SK-N-SH (cell line): ENCODE measurements at regions not wholly inside any gene's neighbourhood (a gene's known extent, or its start where the extent isn't known, plus 50 kb on each side); places are given as distances from the start of the nearest gene placed in this dataset.

Experiments used
- CHD2 ChIP-seq: fragments of 150-350 bp; IDR thresholded peaks from 2 replicates; pipeline ENCODE4 v1.6.1; 2018; ENCODE audit warnings: low read length; ENCODE audit not compliant: partially characterized antibody
- CTCF ChIP-seq: fragments of 200-600 bp; sonication (generic); IDR thresholded peaks from 2 replicates; pipeline ENCODE4 v1.6.1; 2017; ENCODE audit warnings: antibody characterized with exemption, mild to moderate bottlenecking, moderate library complexity
- EP300 ChIP-seq, 2 experiments: IDR thresholded peaks; 2 replicates each; pipeline versions ENCODE4 v1.4.0 to v1.6.1; 2012; ENCODE audit warnings: borderline replicate concordance in 1 of 2, low read depth in 1 of 2, low read length in 1 of 2
- FOSL2 ChIP-seq: IDR thresholded peaks from 2 replicates; pipeline ENCODE4 v1.4.0; 2012; ENCODE audit warnings: low read depth, mild to moderate bottlenecking, moderate library complexity, borderline replicate concordance
- GABPA ChIP-seq: IDR thresholded peaks from 2 replicates; pipeline ENCODE4 v1.4.0; 2012; ENCODE audit warnings: low read depth, mild to moderate bottlenecking
- JUND ChIP-seq: IDR thresholded peaks from 2 replicates; pipeline ENCODE4 v1.4.0; 2012
- MEF2A ChIP-seq: IDR thresholded peaks from 2 replicates; pipeline ENCODE4 v1.4.0; 2012; ENCODE audit warnings: low read depth, borderline replicate concordance
- TAF1 ChIP-seq: IDR thresholded peaks from 2 replicates; pipeline ENCODE4 v1.6.1; 2012; ENCODE audit warnings: low read depth, mild to moderate bottlenecking, low read length, moderate library complexity, borderline replicate concordance
- YY1 ChIP-seq: IDR thresholded peaks from 2 replicates; pipeline ENCODE4 v1.4.0; 2012; ENCODE audit warnings: low read depth, mild to moderate bottlenecking
- TF ChIP-seq, protein P1 (sequence below): IDR thresholded peaks from 2 replicates; pipeline ENCODE4 v1.4.0; 2012; ENCODE audit warnings: low read depth, borderline replicate concordance
- TF ChIP-seq, protein P2 (sequence below): fragments of 150-350 bp; IDR thresholded peaks from 2 replicates; pipeline ENCODE4 v1.6.1; 2016; ENCODE audit warnings: mild to moderate bottlenecking, low read depth, low read length
- TF ChIP-seq, protein P3 (sequence below): IDR thresholded peaks from 2 replicates; pipeline ENCODE4 v1.4.0; 2012; ENCODE audit warnings: low read depth, borderline replicate concordance

DNA sequence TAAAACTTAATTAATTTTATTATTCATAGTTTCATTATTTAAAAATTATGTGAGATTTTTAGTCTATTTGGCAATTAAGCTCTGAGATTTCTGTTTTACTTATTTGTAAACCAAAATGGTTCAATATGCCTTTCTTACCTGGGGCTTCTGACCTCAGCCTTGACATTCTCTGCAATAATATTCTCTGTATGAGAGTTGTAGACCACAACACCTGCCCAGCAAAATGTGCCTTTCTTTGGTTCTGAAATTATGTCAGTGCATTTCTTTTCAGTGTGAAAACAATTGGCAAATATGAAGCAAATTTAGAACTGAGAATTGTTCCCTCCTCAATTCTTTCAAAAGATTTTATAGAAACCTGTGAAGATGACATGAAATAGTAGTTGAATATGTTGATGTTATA is 426.4 kb upstream of the FZD8 start:
- TF ChIP-seq GABPA (no peak), EP300 (IDR thresholded peaks at IDR 0.05; ENCODE audit: borderline replicate concordance in 1 of 2, low read depth in 1 of 2, low read length in 1 of 2) (no peak), CTCF (no peak), TAF1 (no peak), JUND (no peak), MEF2A (no peak), CHD2 (no peak), FOSL2 (no peak), YY1 (no peak)
- TF ChIP-seq, protein P1, sequence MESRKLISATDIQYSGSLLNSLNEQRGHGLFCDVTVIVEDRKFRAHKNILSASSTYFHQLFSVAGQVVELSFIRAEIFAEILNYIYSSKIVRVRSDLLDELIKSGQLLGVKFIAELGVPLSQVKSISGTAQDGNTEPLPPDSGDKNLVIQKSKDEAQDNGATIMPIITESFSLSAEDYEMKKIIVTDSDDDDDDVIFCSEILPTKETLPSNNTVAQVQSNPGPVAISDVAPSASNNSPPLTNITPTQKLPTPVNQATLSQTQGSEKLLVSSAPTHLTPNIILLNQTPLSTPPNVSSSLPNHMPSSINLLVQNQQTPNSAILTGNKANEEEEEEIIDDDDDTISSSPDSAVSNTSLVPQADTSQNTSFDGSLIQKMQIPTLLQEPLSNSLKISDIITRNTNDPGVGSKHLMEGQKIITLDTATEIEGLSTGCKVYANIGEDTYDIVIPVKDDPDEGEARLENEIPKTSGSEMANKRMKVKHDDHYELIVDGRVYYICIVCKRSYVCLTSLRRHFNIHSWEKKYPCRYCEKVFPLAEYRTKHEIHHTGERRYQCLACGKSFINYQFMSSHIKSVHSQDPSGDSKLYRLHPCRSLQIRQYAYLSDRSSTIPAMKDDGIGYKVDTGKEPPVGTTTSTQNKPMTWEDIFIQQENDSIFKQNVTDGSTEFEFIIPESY: no peak
- TF ChIP-seq, protein P2, sequence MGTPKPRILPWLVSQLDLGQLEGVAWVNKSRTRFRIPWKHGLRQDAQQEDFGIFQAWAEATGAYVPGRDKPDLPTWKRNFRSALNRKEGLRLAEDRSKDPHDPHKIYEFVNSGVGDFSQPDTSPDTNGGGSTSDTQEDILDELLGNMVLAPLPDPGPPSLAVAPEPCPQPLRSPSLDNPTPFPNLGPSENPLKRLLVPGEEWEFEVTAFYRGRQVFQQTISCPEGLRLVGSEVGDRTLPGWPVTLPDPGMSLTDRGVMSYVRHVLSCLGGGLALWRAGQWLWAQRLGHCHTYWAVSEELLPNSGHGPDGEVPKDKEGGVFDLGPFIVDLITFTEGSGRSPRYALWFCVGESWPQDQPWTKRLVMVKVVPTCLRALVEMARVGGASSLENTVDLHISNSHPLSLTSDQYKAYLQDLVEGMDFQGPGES: no peak
- TF ChIP-seq, protein P3, sequence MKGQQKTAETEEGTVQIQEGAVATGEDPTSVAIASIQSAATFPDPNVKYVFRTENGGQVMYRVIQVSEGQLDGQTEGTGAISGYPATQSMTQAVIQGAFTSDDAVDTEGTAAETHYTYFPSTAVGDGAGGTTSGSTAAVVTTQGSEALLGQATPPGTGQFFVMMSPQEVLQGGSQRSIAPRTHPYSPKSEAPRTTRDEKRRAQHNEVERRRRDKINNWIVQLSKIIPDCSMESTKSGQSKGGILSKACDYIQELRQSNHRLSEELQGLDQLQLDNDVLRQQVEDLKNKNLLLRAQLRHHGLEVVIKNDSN: no peak
